HPDE6-E6E7 (cell line): ENCODE measurements at regions not wholly inside any gene's neighbourhood (a gene's known extent, or its start where the extent isn't known, plus 50 kb on each side); places are given as distances from the start of the nearest gene placed in this dataset.
"Not testable (repeated sequence)": the region's sequence is repeated elsewhere in the genome, so short reads cannot be mapped to it uniquely, and the experiment has no call there.

Experiments
- DNase-seq: peaks from one replicate; pipeline ENCODE4 v3.0.0; 2011; ENCODE audit warnings: missing footprints; ENCODE audit errors: extremely low spot score

GRCh38 chr6:74284284-74284683 lies 588.3 kb downstream of the CD109 start:
- no peak for DNase-seq

- DNase-seq: no peak
These were observed 587.5 kb downstream of the CD109 start for GRCh38 chr6:74283532-74283931.

- DNase-seq: no peak
These were observed 586.2 kb downstream of the CD109 start for GRCh38 chr6:74282143-74282689.

- no peak for DNase-seq
These were observed 584.2 kb downstream of the CD109 start for GRCh38 chr6:74280130-74280692.

- no peak for DNase-seq
These were observed 581.8 kb downstream of the CD109 start for GRCh38 chr6:74277777-74278186.

- no peak for DNase-seq
These were observed 577.5 kb downstream of the CD109 start for GRCh38 chr6:74273541-74273940.

- DNase-seq: no peak
These were observed 573.5 kb downstream of the CD109 start for GRCh38 chr6:74269600-74269858.

GRCh38 chr6:74268815-74269599 lies 573.0 kb downstream of the CD109 start:
- no peak for DNase-seq

- DNase-seq: no peak
These were observed 564.0 kb downstream of the CD109 start for GRCh38 chr6:74259981-74260380.

GRCh38 chr6:74256781-74257180 lies 560.8 kb downstream of the CD109 start:
- no peak for DNase-seq

GRCh38 chr6:74256381-74256780 lies 560.4 kb downstream of the CD109 start:
- DNase-seq: no peak

GRCh38 chr6:74255007-74255406 lies 559.0 kb downstream of the CD109 start:
- not testable (repeated sequence) for DNase-seq

GRCh38 chr6:74254147-74254546 lies 558.1 kb downstream of the CD109 start:
- DNase-seq: not testable (repeated sequence)

GRCh38 chr6:74253261-74253660 lies 557.3 kb downstream of the CD109 start:
- no peak for DNase-seq

GRCh38 chr6:74250161-74250818 lies 554.3 kb downstream of the CD109 start:
- no peak for DNase-seq

- DNase-seq: no peak
These were observed 553.7 kb downstream of the CD109 start for GRCh38 chr6:74249658-74250057.

- no peak for DNase-seq
These were observed 553.0 kb downstream of the CD109 start for GRCh38 chr6:74248966-74249365.

- peak; percentile 50 for DNase-seq
These were observed 526.8 kb downstream of the CD109 start for GRCh38 chr6:74222768-74223333.

- peak; percentile 19 for DNase-seq
These were observed 518.0 kb downstream of the CD109 start for GRCh38 chr6:74213995-74214394.

GRCh38 chr6:74208239-74208638 lies 512.2 kb downstream of the CD109 start:
- DNase-seq: no peak

- DNase-seq: no peak
These were observed 503.4 kb downstream of the CD109 start for GRCh38 chr6:74199215-74199915.

GRCh38 chr6:74197310-74197709 lies 501.3 kb downstream of the CD109 start:
- no peak for DNase-seq
